ENCODE measurements at regions not wholly inside any gene's neighbourhood (a gene's known extent, or its start where the extent isn't known, plus 50 kb on each side); places are given as distances from the start of the nearest gene placed in this dataset.

DNA sequence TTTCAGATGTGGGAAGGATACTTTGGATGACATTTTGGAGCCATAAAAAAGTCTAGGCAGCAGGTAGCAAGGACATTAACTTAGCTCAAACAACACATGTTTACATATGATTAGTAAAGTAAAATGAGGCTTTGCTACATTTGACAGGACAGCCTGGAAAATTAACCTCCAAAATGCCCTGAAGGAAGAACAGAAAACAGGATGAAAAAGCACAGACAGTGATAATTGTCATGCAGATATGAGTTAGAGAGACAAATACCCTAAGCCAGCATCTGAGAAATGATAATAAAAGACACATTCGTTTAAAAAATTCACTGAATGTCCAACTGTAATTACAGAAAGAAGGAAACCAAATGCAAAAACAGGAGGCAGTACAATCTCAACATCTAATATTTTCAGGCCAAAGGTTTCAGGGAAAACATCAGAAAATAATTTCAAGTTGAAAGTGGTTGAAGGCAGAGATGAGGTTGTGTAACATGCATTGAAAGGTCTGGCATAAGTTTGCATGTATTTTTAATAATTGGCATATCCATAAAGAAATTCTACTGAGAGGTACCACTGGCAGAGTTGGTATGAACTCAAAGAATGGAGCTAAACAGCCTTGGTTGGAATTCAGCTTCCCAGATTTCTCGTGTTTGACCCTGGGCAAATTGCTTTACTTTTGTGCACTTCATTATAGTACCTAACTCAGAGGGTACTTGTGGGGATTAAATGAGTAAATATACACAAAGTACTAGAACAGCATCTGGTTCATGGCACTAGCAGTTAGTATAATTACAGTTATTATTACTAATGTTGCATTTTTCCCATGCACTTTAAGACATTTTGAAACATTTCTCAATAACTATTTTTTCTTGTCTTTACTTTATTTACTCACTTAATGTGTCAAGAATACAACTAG is 54.4 kb upstream of the MAP9 start:
- TF ChIP-seq, protein P1, sequence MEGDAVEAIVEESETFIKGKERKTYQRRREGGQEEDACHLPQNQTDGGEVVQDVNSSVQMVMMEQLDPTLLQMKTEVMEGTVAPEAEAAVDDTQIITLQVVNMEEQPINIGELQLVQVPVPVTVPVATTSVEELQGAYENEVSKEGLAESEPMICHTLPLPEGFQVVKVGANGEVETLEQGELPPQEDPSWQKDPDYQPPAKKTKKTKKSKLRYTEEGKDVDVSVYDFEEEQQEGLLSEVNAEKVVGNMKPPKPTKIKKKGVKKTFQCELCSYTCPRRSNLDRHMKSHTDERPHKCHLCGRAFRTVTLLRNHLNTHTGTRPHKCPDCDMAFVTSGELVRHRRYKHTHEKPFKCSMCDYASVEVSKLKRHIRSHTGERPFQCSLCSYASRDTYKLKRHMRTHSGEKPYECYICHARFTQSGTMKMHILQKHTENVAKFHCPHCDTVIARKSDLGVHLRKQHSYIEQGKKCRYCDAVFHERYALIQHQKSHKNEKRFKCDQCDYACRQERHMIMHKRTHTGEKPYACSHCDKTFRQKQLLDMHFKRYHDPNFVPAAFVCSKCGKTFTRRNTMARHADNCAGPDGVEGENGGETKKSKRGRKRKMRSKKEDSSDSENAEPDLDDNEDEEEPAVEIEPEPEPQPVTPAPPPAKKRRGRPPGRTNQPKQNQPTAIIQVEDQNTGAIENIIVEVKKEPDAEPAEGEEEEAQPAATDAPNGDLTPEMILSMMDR (IDR thresholded peaks at IDR 0.05) = no peak
- TF ChIP-seq POLR2A (IDR thresholded peaks at IDR 0.05) = no peak
